ENCODE measurements at regions not wholly inside any gene's neighbourhood (a gene's known extent, or its start where the extent isn't known, plus 50 kb on each side); places are given as distances from the start of the nearest gene placed in this dataset.
A peak's percentile ranks its signal among the peaks of the same experiment; 100 is the strongest.
"Not testable (repeated sequence)": the region's sequence is repeated elsewhere in the genome, so short reads cannot be mapped to it uniquely, and the experiment has no call there.

DNA sequence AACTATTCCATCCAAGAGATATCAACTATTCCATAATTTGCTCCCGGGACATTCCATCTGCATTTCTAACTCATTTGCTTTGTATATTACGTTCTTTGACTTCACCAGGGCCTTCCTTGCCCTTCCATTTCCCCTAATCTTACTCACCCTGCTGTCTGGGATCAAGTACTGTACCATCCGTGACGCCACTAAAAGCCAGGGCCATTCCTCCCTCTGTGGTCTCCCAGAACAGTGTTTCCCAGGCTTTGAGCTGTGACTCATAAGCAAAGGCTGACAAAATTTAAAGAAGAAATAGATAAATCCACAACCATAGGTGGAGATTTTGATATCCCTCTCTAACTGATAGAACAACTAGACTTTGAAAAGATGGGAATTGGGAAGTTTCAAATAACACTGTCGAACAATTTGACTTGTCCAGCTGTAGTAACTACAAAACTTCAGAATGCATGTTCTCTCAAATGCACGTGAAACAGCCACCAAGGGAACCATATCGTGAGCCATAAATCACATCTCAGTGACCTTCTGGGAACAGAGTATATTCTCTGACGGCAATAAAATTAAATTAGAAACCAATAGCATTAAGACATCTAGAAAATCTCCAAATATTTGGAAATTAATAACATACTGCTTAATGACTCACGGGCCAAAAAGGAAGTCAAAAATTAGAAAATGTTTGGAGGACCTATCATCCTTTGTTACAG, 501.0 kb downstream of the SETD4 start (continued):
- TF ChIP-seq FOXJ3 (CRISPR knock-in tag; IDR thresholded peaks at IDR 0.05) (no peak), ELF1 (IDR thresholded peaks at IDR 0.05) (no peak), NFIC (IDR thresholded peaks at IDR 0.05; ENCODE audit: borderline replicate concordance) (no peak), TEAD4 (IDR thresholded peaks at IDR 0.05; ENCODE audit: borderline replicate concordance, insufficient read depth) (no peak), NRF1 (IDR thresholded peaks at IDR 0.05; ENCODE audit: low read depth, low read length) (no peak), YY1 (IDR thresholded peaks at IDR 0.05; ENCODE audit: low read depth) (no peak), TAF1 (IDR thresholded peaks at IDR 0.05; ENCODE audit: borderline replicate concordance, low read depth, low read length) (no peak), RXRA (IDR thresholded peaks at IDR 0.05; ENCODE audit: borderline replicate concordance, low read depth) (peak; percentile 59), EZH2phosphoT487 (IDR thresholded peaks at IDR 0.05; ENCODE audit: borderline replicate concordance, low read depth) (no peak), MEF2A (IDR thresholded peaks at IDR 0.05; ENCODE audit: borderline replicate concordance, low read depth) (no peak)
- TF ChIP-seq, protein P1, sequence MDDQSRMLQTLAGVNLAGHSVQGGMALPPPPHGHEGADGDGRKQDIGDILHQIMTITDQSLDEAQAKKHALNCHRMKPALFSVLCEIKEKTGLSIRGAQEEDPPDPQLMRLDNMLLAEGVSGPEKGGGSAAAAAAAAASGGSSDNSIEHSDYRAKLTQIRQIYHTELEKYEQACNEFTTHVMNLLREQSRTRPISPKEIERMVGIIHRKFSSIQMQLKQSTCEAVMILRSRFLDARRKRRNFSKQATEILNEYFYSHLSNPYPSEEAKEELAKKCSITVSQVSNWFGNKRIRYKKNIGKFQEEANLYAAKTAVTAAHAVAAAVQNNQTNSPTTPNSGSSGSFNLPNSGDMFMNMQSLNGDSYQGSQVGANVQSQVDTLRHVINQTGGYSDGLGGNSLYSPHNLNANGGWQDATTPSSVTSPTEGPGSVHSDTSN (IDR thresholded peaks at IDR 0.05): no peak; the same call in 1 of the 2 replicates

- no peak overlapping the region for H2AFZ ChIP-seq (ENCODE audit: low read depth)
- H3K9me2 ChIP-seq: no peaks in the 10 kb centered on the region
- peaks cover 0 to 14% of the 10 kb centered on the region in 2 experiments; a peak in 1 of 4 replicates for H3K4me1 ChIP-seq (ENCODE audit: control insufficient read depth in 1 of 2, insufficient read depth in 2 of 2, low read depth in 1 of 2, low read length in 1 of 2)
- H3K9ac ChIP-seq: no peak overlapping the region
- no peak overlapping the region for H3K27ac ChIP-seq (ENCODE audit: low read depth in 2 of 2, low read length in 1 of 2)
- no peaks in the 10 kb centered on the region for H4K20me1 ChIP-seq (ENCODE audit: insufficient read depth)
- H3K4me2 ChIP-seq: no peak overlapping the region
- no peaks in the 10 kb centered on the region for H3K79me2 ChIP-seq (ENCODE audit: insufficient read depth)
- CTCF ChIA-PET: interaction anchor here (0.8 to 1.0 kb wide), 2 partner anchors 11 to 14 kb away, joined by 3 read pairs; no protein-coding TSS in a partner anchor
- 26% methylated on average over 2 of the region's 2 CpGs for WGBS (ENCODE audit: low lambda C conversion rate)
- no peak overlapping the region for H3K4me3 ChIP-seq (ENCODE audit: low read depth in 2 of 2, low read length in 1 of 2)
- no peaks in the 10 kb centered on the region for H3K9me3 ChIP-seq
- no peak for DNase-seq
- POLR2A ChIA-PET: no interaction called here
- TF ChIP-seq, protein P2, sequence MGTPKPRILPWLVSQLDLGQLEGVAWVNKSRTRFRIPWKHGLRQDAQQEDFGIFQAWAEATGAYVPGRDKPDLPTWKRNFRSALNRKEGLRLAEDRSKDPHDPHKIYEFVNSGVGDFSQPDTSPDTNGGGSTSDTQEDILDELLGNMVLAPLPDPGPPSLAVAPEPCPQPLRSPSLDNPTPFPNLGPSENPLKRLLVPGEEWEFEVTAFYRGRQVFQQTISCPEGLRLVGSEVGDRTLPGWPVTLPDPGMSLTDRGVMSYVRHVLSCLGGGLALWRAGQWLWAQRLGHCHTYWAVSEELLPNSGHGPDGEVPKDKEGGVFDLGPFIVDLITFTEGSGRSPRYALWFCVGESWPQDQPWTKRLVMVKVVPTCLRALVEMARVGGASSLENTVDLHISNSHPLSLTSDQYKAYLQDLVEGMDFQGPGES (IDR thresholded peaks at IDR 0.05; ENCODE audit: low read depth, low read length): no peak
- TF ChIP-seq NRF1 (IDR thresholded peaks at IDR 0.05; ENCODE audit: low read depth, low read length) (no peak), YY1 (IDR thresholded peaks at IDR 0.05; ENCODE audit: low read depth) (no peak), GABPA (IDR thresholded peaks at IDR 0.05; ENCODE audit: low read depth) (no peak), FOXM1 (IDR thresholded peaks at IDR 0.05; ENCODE audit: low read depth) (no peak), EP300 (IDR thresholded peaks at IDR 0.05; ENCODE audit: borderline replicate concordance in 1 of 2, low read depth in 1 of 2, low read length in 1 of 2) (no peak), REST (IDR thresholded peaks at IDR 0.05; ENCODE audit: low read depth, low read length) (no peak), EZH2phosphoT487 (IDR thresholded peaks at IDR 0.05; ENCODE audit: borderline replicate concordance, low read depth) (no peak), NFIC (IDR thresholded peaks at IDR 0.05; ENCODE audit: borderline replicate concordance) (no peak), FOXJ3 (CRISPR knock-in tag; IDR thresholded peaks at IDR 0.05) (no peak), RAD21 (IDR thresholded peaks at IDR 0.05; ENCODE audit: low read length) (no peak), TCF12 (IDR thresholded peaks at IDR 0.05) (no peak)
- peaks cover 19% of the 10 kb centered on the region for H3F3A ChIP-seq (replicated peaks; ENCODE audit: insufficient read depth)
- no peaks in the 10 kb centered on the region for H3K36me3 ChIP-seq (replicated peaks in 1 of 2; ENCODE audit: control insufficient read depth in 1 of 2, insufficient read depth in 2 of 2, low read length in 1 of 2)
- no peaks in the 10 kb centered on the region for H3K27me3 ChIP-seq (ENCODE audit: insufficient read depth)
Measured at GRCh38 chr21:35556536-35556935, 503.8 kb downstream of the SETD4 start.

- 43% methylated on average over 3 of the region's 3 CpGs for WGBS (ENCODE audit: low lambda C conversion rate)
- CTCF ChIA-PET: not testable (repeated sequence)
Measured at GRCh38 chr21:35552483-35552882, 503.4 kb upstream of the RUNX1 start.

More at GRCh38 chr21:35552483-35552882, 503.4 kb upstream of the RUNX1 start:
- DNase-seq; H3K9me2 ChIP-seq; H3K9ac ChIP-seq; H4K20me1 ChIP-seq (ENCODE audit: insufficient read depth); H3K36me3 ChIP-seq (replicated peaks in 1 of 2; ENCODE audit: control insufficient read depth in 1 of 2, insufficient read depth in 2 of 2, low read length in 1 of 2); H3F3A ChIP-seq (replicated peaks; ENCODE audit: insufficient read depth); H3K9me3 ChIP-seq; H3K27ac ChIP-seq (ENCODE audit: low read depth in 2 of 2, low read length in 1 of 2); H3K79me2 ChIP-seq (ENCODE audit: insufficient read depth); H2AFZ ChIP-seq (ENCODE audit: low read depth); POLR2A ChIA-PET; H3K4me2 ChIP-seq; H3K27me3 ChIP-seq (ENCODE audit: insufficient read depth); H3K4me1 ChIP-seq (ENCODE audit: control insufficient read depth in 1 of 2, insufficient read depth in 2 of 2, low read depth in 1 of 2, low read length in 1 of 2); H3K4me3 ChIP-seq (ENCODE audit: low read depth in 2 of 2, low read length in 1 of 2): not testable (repeated sequence)

All from SK-N-SH (cell line).